K562 (cell line): ENCODE measurements at regions not wholly inside any gene's neighbourhood (a gene's known extent, or its start where the extent isn't known, plus 50 kb on each side); places are given as distances from the start of the nearest gene placed in this dataset.
A peak's percentile ranks its signal among the peaks of the same experiment; 100 is the strongest.

ENCODE experiments used
- ARID2 ChIP-seq: fragments of 450-650 bp; IDR thresholded peaks from 2 replicates; pipeline ENCODE4 v1.6.1; 2017; ENCODE audit warnings: antibody characterized with exemption, mild to moderate bottlenecking
- BHLHE40 ChIP-seq: IDR thresholded peaks from 2 replicates; pipeline ENCODE4 v1.6.1; 2011; ENCODE audit warnings: low read length, improper control_type of control experiment
- CCNT2 ChIP-seq: IDR thresholded peaks from 2 replicates; pipeline ENCODE4 v1.6.1; 2011; ENCODE audit warnings: borderline replicate concordance, low read depth, mild to moderate bottlenecking, moderate library complexity, mixed read lengths, low read length; ENCODE audit not compliant: insufficient read length; ENCODE audit errors: extremely low read depth
- DNMT1 ChIP-seq: fragments of 450-650 bp; IDR thresholded peaks from 2 replicates; pipeline ENCODE4 v1.6.1; 2016; ENCODE audit warnings: antibody characterized with exemption, mild to moderate bottlenecking
- SETDB1 ChIP-seq: IDR thresholded peaks from one replicate; pipeline ENCODE4 v1.6.1; 2012; ENCODE audit warnings: low read length, control low read depth, inconsistent platforms
- TARDBP ChIP-seq: fragments of 450-650 bp; IDR thresholded peaks from 2 replicates; pipeline ENCODE4 v1.6.1; 2016
- TRIM25 ChIP-seq: fragments of 450-650 bp; IDR thresholded peaks from 2 replicates; pipeline ENCODE4 v1.7.0; 2016; ENCODE audit warnings: borderline replicate concordance
- ZNF518B ChIP-seq: fragments of 250-450 bp; sonication (Bioruptor Pico); IDR thresholded peaks from 2 replicates; pipeline ENCODE4 v1.5.0; 2021; ENCODE audit warnings: mild to moderate bottlenecking, moderate library complexity
- ZNF76 ChIP-seq: fragments of 250-450 bp; sonication (Bioruptor Pico); IDR thresholded peaks from 2 replicates; pipeline ENCODE4 v1.4.0; 2020; ENCODE audit warnings: mild to moderate bottlenecking, moderate library complexity, borderline replicate concordance
- TF ChIP-seq, protein P1 (sequence below): fragments of 200-800 bp; sonication (Bioruptor generic); IDR thresholded peaks from 2 replicates; pipeline ENCODE4 v1.6.1; 2017; ENCODE audit warnings: missing genetic modification characterization, missing compliant biosample characterization

DNA sequence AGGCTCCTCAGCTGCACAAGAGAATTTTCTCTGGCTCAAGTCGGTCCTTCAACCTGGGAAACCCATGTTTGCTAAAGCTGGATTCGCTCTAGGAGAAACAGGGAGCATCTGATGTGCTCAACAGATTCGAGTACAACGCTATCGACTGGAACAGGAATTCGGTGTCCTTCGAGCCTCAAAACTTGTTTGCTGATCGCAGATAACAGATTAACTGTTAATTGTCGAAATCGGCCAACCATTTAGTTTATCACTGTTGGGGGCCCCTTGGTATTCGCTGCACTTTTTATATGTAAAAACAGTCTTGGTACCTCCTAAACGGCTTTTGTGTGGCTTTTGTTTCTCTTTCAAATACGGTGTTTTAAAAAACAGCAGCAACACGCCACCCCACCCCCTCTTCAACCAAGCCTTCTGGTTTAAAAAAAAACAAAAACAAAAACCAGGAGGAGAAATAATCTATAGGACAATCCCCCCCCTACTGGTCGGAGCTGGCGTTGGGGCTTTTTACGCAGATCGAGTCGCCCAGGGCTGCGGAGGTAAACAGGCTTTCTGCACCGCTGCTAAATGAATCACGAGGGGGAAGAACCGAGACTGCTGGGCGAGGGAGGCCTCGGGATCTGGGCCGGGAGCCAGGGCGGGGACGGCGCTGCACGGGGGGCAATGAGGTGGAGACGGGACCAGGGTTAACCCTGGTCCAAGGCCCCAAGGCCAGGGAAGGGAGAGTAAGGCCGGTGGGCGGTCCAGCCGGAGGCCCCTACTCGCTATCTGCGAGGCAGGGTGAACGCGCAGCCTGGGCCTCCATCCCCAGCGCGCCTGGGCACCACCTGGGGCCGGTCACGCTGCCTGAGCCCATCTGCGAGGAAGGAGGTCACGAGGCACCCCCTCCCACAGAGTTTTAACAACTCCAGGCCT is 71.7 kb upstream of the BCOR start (continued):
- TF ChIP-seq BHLHE40: peak; percentile 70
- no peak for TF ChIP-seq ZNF76 (CRISPR knock-in tag)
- TF ChIP-seq, protein P1, sequence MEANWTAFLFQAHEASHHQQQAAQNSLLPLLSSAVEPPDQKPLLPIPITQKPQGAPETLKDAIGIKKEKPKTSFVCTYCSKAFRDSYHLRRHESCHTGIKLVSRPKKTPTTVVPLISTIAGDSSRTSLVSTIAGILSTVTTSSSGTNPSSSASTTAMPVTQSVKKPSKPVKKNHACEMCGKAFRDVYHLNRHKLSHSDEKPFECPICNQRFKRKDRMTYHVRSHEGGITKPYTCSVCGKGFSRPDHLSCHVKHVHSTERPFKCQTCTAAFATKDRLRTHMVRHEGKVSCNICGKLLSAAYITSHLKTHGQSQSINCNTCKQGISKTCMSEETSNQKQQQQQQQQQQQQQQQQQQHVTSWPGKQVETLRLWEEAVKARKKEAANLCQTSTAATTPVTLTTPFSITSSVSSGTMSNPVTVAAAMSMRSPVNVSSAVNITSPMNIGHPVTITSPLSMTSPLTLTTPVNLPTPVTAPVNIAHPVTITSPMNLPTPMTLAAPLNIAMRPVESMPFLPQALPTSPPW: peak; percentile 71
- no peak for TF ChIP-seq DNMT1
- TF ChIP-seq ZNF518B: no peak
- TF ChIP-seq SETDB1: no peak
- TF ChIP-seq CCNT2: peak; percentile 9
- no peak for TF ChIP-seq TARDBP
- TF ChIP-seq TRIM25: no peak
- TF ChIP-seq ARID2: no peak
